ENCODE measurements at regions not wholly inside any gene's neighbourhood (a gene's known extent, or its start where the extent isn't known, plus 50 kb on each side); places are given as distances from the start of the nearest gene placed in this dataset.

DNA sequence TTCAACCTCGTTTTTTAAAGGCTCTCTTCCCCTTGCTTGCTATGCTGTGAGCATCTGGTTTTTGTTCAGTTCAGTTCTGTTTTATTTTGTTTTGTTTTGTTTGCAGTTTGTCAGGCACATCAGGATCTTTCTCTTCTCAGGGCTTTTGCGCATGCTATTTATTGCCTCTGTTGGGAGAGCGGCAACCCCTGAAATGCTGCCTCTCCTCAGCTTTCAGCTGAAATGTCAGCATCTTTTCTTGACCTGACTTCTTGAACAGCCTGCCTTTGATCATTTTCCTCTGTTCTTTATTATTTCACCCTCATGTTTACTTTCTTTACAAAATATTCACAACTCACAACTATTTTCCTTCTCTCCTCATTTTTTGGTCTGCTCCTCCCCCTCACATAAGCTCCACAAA lies 50.4 kb upstream of the RC3H1 start:
- TF ChIP-seq CTCF (IDR thresholded peaks at IDR 0.05; ENCODE audit: low read depth, low read length) = no peak
- TF ChIP-seq POLR2A (IDR thresholded peaks at IDR 0.05; ENCODE audit: extremely low read depth, insufficient read length) = no peak

Data from NB4 (cell line).